ENCODE measurements at regions not wholly inside any gene's neighbourhood (a gene's known extent, or its start where the extent isn't known, plus 50 kb on each side); places are given as distances from the start of the nearest gene placed in this dataset.
"Not testable (repeated sequence)": the region's sequence is repeated elsewhere in the genome, so short reads cannot be mapped to it uniquely, and the experiment has no call there.

DNA sequence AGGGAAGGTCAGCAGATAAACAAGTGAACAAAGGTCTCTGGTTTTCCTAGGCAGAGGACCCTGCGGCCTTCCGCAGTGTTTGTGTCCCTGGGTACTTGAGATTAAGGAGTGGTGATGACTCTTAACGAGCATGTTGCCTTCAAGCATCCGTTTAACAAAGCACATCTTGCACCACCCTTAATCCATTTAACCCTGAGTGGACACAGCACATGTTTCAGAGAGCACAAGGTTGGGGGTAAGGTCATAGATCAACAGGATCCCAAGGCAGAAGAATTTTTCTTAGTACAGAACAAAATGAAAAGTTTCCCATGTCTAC is 966.4 kb upstream of the DEFB115 start:
- TF ChIP-seq, protein P1, sequence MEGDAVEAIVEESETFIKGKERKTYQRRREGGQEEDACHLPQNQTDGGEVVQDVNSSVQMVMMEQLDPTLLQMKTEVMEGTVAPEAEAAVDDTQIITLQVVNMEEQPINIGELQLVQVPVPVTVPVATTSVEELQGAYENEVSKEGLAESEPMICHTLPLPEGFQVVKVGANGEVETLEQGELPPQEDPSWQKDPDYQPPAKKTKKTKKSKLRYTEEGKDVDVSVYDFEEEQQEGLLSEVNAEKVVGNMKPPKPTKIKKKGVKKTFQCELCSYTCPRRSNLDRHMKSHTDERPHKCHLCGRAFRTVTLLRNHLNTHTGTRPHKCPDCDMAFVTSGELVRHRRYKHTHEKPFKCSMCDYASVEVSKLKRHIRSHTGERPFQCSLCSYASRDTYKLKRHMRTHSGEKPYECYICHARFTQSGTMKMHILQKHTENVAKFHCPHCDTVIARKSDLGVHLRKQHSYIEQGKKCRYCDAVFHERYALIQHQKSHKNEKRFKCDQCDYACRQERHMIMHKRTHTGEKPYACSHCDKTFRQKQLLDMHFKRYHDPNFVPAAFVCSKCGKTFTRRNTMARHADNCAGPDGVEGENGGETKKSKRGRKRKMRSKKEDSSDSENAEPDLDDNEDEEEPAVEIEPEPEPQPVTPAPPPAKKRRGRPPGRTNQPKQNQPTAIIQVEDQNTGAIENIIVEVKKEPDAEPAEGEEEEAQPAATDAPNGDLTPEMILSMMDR (IDR thresholded peaks at IDR 0.05): not testable (repeated sequence)
- not testable (repeated sequence) for TF ChIP-seq POLR2AphosphoS5, POLR2A (IDR thresholded peaks at IDR 0.05)
